ENCODE measurements at regions not wholly inside any gene's neighbourhood (a gene's known extent, or its start where the extent isn't known, plus 50 kb on each side); places are given as distances from the start of the nearest gene placed in this dataset.
"Not testable (repeated sequence)": the region's sequence is repeated elsewhere in the genome, so short reads cannot be mapped to it uniquely, and the experiment has no call there.

DNA sequence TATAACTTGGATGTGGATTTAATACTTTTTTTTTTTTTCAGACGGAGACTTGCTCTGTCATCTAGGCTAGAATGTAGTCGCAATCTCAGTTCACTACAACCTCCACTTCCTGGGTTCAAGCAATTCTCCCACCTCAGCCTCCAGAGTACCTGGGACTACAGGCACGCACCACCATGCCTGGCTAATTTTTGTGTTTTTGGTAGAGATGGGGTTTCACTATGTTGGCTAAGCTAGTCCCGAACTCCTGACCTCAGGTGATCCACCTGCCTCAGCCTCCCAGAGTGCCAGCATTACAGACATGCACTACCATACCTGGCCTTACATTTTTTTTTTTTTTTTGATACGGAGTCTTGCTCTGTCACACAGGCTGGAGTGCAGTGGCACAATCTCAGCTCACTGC lies 85.6 kb upstream of the BTN3A2 start:
- TF ChIP-seq, protein P1, sequence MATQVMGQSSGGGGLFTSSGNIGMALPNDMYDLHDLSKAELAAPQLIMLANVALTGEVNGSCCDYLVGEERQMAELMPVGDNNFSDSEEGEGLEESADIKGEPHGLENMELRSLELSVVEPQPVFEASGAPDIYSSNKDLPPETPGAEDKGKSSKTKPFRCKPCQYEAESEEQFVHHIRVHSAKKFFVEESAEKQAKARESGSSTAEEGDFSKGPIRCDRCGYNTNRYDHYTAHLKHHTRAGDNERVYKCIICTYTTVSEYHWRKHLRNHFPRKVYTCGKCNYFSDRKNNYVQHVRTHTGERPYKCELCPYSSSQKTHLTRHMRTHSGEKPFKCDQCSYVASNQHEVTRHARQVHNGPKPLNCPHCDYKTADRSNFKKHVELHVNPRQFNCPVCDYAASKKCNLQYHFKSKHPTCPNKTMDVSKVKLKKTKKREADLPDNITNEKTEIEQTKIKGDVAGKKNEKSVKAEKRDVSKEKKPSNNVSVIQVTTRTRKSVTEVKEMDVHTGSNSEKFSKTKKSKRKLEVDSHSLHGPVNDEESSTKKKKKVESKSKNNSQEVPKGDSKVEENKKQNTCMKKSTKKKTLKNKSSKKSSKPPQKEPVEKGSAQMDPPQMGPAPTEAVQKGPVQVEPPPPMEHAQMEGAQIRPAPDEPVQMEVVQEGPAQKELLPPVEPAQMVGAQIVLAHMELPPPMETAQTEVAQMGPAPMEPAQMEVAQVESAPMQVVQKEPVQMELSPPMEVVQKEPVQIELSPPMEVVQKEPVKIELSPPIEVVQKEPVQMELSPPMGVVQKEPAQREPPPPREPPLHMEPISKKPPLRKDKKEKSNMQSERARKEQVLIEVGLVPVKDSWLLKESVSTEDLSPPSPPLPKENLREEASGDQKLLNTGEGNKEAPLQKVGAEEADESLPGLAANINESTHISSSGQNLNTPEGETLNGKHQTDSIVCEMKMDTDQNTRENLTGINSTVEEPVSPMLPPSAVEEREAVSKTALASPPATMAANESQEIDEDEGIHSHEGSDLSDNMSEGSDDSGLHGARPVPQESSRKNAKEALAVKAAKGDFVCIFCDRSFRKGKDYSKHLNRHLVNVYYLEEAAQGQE (IDR thresholded peaks at IDR 0.05; ENCODE audit: borderline replicate concordance), result not testable (repeated sequence)
- not testable (repeated sequence) for TF ChIP-seq EZH2 (IDR thresholded peaks at IDR 0.05; ENCODE audit: borderline replicate concordance, insufficient read depth, low read length, poor library complexity, severe bottlenecking); TAF1 (IDR thresholded peaks at IDR 0.05; ENCODE audit: low read depth); POLR2AphosphoS5 (IDR thresholded peaks at IDR 0.05); SMC3 (conservative IDR thresholded peaks at IDR 0.05; ENCODE audit: poor library complexity)
- TF ChIP-seq, protein P2, sequence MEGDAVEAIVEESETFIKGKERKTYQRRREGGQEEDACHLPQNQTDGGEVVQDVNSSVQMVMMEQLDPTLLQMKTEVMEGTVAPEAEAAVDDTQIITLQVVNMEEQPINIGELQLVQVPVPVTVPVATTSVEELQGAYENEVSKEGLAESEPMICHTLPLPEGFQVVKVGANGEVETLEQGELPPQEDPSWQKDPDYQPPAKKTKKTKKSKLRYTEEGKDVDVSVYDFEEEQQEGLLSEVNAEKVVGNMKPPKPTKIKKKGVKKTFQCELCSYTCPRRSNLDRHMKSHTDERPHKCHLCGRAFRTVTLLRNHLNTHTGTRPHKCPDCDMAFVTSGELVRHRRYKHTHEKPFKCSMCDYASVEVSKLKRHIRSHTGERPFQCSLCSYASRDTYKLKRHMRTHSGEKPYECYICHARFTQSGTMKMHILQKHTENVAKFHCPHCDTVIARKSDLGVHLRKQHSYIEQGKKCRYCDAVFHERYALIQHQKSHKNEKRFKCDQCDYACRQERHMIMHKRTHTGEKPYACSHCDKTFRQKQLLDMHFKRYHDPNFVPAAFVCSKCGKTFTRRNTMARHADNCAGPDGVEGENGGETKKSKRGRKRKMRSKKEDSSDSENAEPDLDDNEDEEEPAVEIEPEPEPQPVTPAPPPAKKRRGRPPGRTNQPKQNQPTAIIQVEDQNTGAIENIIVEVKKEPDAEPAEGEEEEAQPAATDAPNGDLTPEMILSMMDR (IDR thresholded peaks at IDR 0.05; ENCODE audit: poor library complexity, severe bottlenecking), result not testable (repeated sequence)
